K562 (cell line): ENCODE measurements at regions not wholly inside any gene's neighbourhood (a gene's known extent, or its start where the extent isn't known, plus 50 kb on each side); places are given as distances from the start of the nearest gene placed in this dataset.

Source experiments
- KLF1 ChIP-seq: fragments of 450-650 bp; IDR thresholded peaks from 2 replicates; pipeline ENCODE4 v1.6.1; 2016; ENCODE audit warnings: missing genetic modification characterization, missing compliant biosample characterization
- MED1 ChIP-seq: sonication (generic); formaldehyde crosslinking; IDR thresholded peaks from 2 replicates; pipeline ENCODE4 v1.8.1; 2023; ENCODE audit warnings: missing genetic modification reagents, borderline replicate concordance
- MGA ChIP-seq: fragments of 450-650 bp; IDR thresholded peaks from 2 replicates; pipeline ENCODE4 v1.6.1; 2016; ENCODE audit warnings: mild to moderate bottlenecking, moderate library complexity
- SFPQ ChIP-seq: fragments of 200-400 bp; formaldehyde crosslinking; IDR thresholded peaks from 2 replicates; pipeline ENCODE4 v1.6.1; 2017; ENCODE audit warnings: mild to moderate bottlenecking, low read depth, low read length, moderate library complexity
- STAG1 ChIP-seq: sonication (generic); formaldehyde crosslinking; IDR thresholded peaks from 2 replicates; pipeline ENCODE4 v1.5.0; 2020; ENCODE audit warnings: missing genetic modification reagents, borderline replicate concordance
- U2AF1 ChIP-seq: fragments of 200-400 bp; formaldehyde crosslinking; optimal IDR thresholded peaks from 2 replicates; pipeline ENCODE3; 2017; ENCODE audit warnings: mild to moderate bottlenecking, low read depth, low read length, moderate library complexity
- XRCC5 ChIP-seq: fragments of 200-400 bp; formaldehyde crosslinking; IDR thresholded peaks from 2 replicates; pipeline ENCODE4 v1.6.1; 2017; ENCODE audit warnings: low read depth, mild to moderate bottlenecking, low read length
- ZNF212 ChIP-seq: fragments of 450-650 bp; formaldehyde crosslinking; IDR thresholded peaks from 2 replicates; pipeline ENCODE4 v1.4.0; 2020; ENCODE audit warnings: mild to moderate bottlenecking

GRCh38 chr6:37113976-37114375 lies 56.0 kb upstream of the PIM1 start (continued):
- TF ChIP-seq MGA, result no peak
- TF ChIP-seq KLF1, result no peak
- no peak for TF ChIP-seq STAG1
- TF ChIP-seq ZNF212 (CRISPR knock-in tag), result no peak
- no peak for TF ChIP-seq XRCC5
- no peak for TF ChIP-seq U2AF1
- no peak for TF ChIP-seq SFPQ
- TF ChIP-seq MED1 (CRISPR knock-in tag), result no peak
